Prostate gland (tissue), 2 donors: ENCODE measurements at regions not wholly inside any gene's neighbourhood (a gene's known extent, or its start where the extent isn't known, plus 50 kb on each side); places are given as distances from the start of the nearest gene placed in this dataset.

ENCODE experiments used
- POLR2A ChIP-seq: fragments of 450-650 bp; IDR thresholded peaks from one replicate; pipeline ENCODE4 v1.6.1; 2016; ENCODE audit warnings: antibody characterized with exemption, mild to moderate bottlenecking
- POLR2AphosphoS5 ChIP-seq: sonication (generic); formaldehyde crosslinking; IDR thresholded peaks from one replicate; pipeline ENCODE4 v1.6.1; 2017; ENCODE audit warnings: antibody characterized with exemption
- TF ChIP-seq, protein P1 (sequence below), 4 experiments: fragments of 200-600 bp in 2 of 4; fragments of 450-650 bp in 2 of 4; sonication (generic) in 2 of 4; IDR thresholded peaks; 1 replicate in 3 of 4; 2 replicates in 1 of 4; pipeline ENCODE4 v1.5.1; 2016 to 2019; ENCODE audit warnings: antibody characterized with exemption in 4 of 4, mild to moderate bottlenecking in 2 of 4, moderate library complexity in 2 of 4

DNA sequence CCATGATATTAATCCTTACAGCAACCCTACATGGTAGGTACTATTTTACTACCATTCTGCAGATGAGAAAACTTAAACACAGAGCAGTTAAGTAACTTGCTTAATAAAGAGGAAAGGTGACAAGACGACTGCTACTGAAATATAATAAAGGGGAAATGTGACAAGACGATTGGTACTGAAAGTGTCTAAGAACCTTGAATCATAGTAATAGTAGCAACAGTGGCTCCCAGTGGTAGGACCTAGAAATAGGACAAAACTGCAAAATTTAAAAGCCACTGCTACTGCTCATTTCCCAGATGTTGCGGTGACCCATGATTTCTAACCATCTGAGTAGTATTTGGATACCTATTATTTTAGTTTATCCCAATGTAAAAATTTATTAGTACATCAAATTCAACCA lies 89.5 kb downstream of the TASL start:
- TF ChIP-seq, protein P1, sequence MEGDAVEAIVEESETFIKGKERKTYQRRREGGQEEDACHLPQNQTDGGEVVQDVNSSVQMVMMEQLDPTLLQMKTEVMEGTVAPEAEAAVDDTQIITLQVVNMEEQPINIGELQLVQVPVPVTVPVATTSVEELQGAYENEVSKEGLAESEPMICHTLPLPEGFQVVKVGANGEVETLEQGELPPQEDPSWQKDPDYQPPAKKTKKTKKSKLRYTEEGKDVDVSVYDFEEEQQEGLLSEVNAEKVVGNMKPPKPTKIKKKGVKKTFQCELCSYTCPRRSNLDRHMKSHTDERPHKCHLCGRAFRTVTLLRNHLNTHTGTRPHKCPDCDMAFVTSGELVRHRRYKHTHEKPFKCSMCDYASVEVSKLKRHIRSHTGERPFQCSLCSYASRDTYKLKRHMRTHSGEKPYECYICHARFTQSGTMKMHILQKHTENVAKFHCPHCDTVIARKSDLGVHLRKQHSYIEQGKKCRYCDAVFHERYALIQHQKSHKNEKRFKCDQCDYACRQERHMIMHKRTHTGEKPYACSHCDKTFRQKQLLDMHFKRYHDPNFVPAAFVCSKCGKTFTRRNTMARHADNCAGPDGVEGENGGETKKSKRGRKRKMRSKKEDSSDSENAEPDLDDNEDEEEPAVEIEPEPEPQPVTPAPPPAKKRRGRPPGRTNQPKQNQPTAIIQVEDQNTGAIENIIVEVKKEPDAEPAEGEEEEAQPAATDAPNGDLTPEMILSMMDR (IDR thresholded peaks at IDR 0.05) = no peak
- TF ChIP-seq POLR2A (no peak), POLR2AphosphoS5 (no peak)
